ENCODE measurements at regions not wholly inside any gene's neighbourhood (a gene's known extent, or its start where the extent isn't known, plus 50 kb on each side); places are given as distances from the start of the nearest gene placed in this dataset.
"Not testable (repeated sequence)": the region's sequence is repeated elsewhere in the genome, so short reads cannot be mapped to it uniquely, and the experiment has no call there.

DNA sequence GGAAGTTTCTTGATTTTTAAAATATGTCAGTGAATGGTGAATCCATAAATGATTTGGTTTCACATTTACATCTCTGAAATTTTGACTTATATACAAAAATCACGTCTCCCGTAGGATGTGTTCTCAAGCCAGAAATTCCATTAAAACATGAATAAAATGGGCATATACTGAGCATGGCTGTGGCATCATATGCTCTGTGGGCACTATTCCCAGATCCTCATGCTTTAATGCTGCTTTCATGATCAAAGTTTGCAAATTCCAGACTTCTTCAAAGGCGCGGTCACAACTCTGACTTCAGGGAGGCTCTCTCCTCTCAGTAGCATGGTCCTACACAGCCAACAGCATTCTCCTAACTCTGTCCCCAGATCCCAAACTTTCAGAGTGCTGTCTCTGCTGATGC is 723.2 kb downstream of the TAF11L14 start:
- no peak for DNase-seq (ENCODE audit: low spot score)

DNA sequence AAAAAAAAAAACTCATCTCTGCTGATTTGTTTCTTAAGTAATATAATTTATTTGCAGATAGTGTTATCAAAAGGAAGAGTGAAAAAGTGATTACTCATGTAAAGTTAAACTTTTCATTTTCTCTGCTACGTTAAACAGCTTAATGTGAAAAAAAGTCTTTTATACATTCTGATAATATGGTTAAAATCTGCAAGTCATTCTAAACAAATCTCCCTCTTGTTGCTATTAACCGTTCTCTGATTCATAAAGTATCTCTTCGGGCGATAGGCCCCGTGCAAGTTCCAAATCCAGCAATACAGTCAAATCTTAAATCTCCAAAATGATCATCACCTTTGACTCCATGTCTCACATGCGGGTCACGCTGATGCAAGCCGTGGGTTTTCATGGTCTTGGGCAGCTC is 732.0 kb downstream of the TAF11L14 start:
- DNase-seq (ENCODE audit: low spot score), result no peak

DNA sequence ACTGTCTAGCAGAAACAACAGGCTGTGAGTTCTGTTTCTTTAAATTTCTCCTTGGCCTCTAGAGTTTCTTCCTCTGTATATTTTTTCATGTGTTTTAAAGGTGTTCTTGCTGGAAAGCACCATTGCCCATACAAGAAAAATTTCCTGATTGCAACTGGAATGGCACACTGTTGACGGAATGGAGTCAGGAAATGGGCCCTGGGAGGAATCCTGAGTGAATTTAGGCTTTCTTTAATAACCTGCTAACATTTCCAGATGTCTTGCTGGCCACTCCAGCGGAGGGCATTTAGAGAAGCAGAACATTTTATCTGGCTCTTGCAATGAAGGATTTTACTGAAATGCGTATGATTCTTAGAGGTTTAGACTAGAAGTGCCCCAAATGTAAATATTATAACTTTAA is 736.3 kb downstream of the TAF11L14 start:
- no peak for DNase-seq (ENCODE audit: low spot score)

DNA sequence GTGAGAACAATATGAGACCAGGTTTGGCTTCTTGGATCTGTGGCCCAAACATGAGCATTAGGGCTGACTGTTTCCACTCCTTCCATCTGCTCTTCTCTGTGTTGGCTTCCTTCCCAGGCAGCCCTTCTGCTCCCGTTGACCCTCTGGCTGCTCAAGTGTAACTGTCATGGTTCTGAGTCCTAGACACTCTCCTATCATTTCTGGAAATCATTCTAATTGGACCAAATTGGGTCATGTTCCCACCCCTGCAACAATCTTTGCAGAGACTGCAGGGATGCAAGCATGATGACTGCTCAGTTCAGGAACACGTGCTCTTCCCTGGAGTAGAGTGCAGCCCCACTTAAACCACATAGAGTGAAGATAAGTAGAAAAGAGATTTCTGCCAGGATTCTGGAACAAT is 741.4 kb downstream of the TAF11L14 start:
- no peak for DNase-seq (ENCODE audit: low spot score)

DNA sequence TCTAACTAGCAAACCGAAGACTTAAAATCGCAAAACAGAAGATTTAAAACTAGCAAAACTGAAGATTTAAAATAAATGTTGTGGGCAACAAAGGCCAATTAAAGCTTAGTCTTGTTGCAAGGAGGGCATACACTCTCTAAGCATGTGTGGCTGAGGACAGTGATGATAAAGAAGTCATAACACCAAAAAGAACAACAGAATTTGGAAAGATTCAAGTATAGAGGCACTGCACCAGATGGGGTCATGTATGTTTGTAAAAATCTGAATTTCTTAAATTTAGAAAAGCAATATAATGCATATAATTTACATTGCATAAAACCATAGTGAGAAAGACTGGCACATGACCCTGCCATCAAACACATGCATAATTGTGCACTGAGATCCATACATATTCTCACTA is 743.8 kb downstream of the TAF11L14 start:
- DNase-seq (ENCODE audit: low spot score), result no peak

DNA sequence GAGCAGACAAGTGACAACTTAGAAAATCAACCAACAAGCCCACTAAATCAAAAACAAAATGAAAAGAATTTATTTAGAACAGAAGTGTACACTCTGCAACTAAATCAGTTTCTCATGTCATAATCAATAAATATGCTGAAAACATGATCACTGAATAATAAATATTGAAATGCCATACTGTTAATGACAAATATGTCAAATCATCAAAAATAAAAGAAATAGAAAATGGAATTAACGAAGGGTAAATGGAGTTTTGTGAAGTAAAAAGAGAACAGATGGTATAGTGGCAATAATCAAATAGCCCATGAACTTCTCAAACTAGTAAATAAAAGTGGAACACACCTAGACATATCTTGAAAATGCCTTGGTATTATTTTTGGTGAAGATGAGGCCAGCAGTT is 744.9 kb downstream of the TAF11L14 start:
- DNase-seq (ENCODE audit: low spot score), result no peak

DNA sequence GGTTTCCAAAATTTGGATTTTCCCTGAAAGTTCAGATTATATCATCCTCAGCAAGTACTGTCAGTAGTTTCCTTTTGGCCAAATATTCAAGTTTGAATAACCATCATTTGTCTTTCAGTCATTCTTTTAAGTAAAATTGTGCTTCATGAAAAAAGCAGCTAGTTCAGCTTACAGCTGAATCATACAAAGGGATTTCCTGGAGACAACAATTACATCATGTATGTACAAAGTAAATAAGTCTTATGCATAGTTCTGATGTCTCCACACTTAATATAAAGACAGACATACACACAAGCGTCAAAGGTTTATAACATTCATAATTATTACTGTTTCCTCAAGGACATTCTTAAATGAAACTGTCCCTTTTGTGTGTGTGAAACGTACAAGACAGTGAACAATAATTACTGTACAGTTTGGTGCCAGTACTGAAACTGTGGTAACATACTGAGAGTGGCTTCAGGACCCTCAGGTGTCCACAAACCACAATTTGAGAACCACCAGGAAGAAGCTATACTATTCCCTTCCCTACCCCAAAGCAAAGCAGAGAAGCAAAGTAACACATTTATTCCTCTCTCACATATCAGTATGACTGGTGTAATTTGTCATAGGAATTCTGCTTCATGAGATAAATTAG is 746.6 kb downstream of the TAF11L14 start:
- no peak for DNase-seq (ENCODE audit: low spot score)

DNA sequence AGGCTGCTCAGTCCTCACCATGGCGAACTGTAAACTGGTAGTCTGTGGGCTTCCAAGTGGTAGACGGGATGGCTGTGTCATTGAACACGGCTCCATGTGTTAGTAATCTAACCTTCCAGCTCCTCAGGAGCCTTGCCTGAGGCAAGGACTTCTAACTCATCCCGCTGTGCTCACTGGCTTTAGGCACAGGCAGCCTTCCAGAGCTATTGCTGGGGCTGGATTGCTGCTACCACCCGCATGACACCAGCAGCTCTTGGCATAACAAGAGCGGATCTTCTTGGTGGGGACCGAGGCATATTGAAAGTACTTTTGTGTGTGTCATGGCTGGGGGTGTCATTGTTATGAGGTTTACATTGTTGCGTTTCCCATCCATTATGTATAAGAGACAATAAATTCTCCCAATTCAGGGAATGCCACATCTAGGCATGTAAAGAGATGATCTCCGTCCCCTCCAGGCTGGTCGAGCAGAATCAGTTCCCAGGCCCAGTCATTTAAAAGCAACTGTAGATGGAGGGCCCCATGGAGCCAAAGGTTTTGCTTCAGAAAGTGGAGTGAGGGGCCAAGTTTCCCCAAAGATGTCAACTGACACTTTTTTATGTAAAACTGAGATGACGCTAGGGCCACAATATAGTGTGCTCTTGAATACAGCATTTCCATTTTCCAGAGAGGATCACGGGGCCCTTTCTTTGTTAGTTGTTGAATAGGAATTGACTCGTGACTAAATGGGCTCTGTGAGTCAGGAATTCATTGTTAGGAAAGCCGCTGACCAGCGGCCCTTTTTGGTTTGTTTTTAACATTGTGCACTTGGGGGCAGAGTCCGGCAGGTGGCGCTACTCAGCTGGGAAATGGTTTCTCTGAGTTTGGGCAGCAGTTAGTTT is 759.5 kb downstream of the TAF11L14 start:
- no peak for DNase-seq (ENCODE audit: low spot score)

DNA sequence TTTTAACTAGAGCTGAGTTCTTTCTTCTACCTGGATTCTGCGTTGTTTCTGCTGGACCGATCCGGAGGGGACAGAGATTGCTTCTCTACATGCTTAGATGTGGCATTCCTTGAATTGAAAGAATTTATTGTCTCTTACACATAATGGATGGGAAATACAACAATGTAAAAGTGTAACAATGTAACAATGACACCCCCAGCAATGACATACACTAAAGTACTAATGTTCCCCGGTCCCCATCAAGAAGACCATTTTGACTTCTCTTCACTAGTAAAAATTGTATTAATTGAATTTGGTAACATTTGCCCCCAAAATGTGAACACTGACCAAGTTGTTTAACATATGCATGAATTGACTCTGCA is 760.2 kb downstream of the TAF11L14 start:
- no peak for DNase-seq (ENCODE audit: low spot score)

DNA sequence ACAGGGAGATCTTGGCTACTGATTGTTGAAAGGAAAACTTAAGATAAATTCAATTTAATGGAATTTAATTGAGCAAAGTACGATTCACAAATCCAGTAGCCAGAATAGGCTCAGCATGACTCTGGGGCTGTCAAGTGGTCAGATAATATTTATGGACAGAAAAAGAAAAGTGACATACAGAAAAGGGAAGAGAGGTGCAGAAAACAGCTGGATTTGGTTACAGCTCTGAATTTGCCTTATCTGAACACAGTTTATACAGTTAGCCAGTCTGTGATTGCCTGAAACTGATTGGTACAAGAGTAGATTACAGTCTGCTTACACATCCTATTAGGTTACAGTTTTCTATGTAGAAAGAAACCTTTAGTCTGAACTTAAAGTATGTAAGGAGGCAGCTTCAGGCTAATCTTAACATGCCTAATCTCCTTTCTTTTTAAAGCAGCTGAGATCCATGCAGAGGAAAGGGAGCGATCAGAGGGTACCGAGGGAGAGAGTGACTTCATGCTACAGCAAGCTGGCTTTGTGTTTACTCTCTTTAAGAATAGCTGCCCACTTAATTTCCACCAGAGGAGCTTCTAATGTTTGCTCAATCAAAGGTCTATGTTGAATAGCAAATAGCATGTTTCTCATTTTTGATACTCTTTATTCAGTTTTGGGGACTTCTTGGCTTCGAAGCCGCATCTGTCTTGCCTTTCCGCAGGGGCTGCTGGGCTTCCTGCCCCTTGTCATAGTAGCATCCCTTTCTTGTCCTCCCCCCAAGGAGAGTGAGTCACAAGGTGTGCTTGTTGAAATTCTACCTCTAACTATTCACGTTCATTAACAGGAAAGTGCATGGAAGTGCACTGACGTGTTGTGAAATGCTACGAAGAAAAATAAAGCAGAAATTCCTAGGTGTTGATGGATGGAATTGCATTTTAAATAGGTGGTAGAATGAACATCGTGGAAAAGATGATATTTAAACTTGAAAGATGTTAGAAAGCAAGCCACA is 761.2 kb downstream of the TAF11L14 start:
- no peak for DNase-seq (ENCODE audit: low spot score)

DNA sequence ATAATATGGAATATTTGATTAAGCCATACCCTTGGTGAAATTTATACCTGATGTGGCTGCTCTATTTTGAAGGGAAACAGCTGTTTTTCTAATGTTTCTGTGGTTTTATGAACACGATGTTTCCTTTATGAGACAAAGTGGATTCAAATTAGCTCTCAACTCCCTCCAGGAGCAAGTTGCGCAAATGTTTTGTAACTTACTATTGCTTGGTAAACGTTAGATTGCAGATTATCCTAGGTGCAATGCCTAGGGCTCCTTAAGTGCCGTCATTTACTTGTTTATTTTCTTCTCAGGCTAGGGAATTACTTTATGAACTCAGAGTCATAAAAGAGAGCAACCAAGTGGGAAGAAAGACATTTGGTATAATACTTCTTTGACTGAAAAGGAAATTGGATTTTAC is 763.1 kb downstream of the TAF11L14 start:
- DNase-seq (ENCODE audit: low spot score), result no peak

DNA sequence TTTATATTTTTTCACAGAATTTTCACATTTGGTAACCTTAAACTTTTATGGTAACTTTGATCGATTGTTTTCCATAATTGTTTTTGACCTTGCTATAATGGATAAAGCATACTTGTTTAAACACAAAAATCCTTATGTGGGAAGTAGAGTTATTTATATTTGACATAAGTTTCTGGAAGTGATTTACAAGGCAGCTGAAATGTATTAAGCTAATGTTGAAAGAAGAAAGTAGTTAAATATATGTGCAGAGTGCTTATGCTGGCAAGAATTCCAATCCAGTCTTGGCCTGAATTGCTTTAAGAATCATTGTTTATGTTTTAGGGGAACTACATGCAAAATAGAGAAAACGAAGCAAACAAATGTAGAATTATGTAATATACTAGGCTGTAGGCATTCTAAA is 763.6 kb downstream of the TAF11L14 start:
- no peak for DNase-seq (ENCODE audit: low spot score)

DNA sequence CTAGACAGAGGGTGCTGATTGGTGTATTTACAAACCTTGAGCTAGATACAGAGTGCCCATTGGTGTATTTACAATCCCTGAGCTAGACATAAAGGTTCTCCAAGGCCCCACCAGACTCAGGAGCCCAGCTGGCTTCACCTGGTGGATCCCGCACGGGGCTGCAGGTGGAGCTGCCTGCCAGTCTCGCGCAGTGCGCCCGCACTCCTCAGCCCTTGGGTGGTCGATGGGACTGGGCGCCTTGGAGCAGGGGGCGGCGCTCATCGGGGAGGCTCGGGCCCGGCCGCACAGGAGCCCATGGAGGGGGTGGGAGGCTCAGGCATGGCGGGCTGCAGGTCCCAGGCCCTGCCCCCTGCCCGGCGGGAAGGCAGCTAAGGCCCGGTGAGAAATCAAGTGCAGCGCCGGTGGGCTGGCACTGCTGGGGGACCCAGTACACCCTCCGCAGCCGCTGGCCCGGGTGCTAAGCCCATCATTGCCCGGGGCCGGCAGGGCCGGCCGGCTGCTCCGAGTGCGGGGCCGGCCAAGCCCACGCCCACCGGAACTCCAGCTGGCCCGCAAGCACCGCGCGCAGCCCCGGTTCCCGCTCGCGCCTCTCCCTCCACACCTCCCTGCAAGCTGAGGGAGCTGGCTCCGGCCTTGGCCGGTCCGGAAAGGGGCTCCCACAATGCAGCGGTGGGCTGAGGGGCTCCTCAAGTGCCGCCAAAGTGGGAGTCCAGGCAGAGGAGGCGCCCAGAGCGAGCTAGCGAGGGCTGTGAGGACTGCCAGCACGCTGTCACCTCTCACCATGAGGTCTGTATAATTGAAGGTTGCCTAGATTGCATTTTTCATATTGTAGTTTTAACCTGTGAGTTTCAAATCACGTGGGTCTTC is 765.4 kb downstream of the TAF11L14 start:
- DNase-seq (ENCODE audit: low spot score), result not testable (repeated sequence)

DNA sequence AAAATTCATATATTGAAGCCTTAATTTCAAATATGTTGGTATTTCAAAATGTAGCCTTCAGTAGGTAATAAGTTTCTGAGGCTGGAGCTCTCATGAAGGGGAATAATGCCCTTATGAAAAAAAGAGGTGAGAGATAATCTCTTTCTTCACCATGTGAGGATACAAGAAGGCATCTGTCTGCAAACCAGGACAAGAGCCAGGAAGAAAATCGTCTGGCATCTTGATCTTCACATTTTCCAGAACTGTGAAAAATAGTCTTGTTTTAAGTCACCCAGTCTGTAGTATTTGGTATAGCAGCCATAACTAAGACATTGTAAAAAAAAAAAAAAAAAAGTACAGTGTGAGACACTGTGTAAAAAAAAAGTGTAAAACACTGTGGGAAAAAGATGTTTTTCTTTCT is 768.9 kb downstream of the TAF11L14 start:
- DNase-seq (ENCODE audit: low spot score), result no peak

DNA sequence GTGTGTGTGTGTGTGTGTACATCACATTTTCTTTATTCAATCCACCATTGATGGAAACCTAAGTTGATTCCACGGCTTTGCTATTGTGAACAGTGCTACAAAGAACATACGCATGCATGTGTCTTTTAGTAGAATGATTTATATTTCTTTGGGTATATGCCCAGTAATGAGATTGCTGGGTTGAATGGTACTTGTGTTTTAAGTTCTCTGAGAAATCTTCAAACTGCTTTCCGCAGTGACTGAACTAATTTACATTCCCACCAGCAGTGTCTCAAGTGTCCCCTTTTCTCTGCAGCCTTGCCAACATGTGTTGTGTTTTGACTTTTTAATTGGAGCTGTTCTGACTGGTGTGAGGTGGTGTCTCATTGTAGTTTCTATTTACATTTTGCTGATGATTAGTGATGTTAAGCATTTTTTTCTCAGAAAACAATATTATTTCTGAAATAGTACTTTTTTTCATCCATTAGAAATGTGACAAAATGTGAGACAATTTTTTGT is 769.7 kb downstream of the TAF11L14 start:
- no peak for DNase-seq (ENCODE audit: low spot score)

DNA sequence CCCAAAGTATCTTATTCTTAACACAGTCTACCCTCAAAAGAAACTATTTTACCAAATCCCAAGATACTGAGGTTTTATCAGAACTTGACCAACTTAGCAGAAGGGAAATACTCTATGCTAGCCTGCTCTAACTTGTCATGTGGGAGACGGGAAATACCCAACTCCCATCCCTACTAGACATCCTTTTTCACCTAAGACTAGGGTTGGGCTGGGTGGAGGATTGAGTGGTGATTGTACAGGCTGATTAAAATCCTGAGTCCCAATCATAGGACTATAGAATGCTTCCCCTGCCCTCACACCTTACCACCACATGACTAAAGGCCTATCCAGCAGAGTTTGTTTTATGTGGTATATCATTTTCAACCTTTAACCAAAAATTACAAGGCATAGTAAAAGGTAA is 786.5 kb downstream of the TAF11L14 start:
- DNase-seq (ENCODE audit: low spot score), result no peak

DNA sequence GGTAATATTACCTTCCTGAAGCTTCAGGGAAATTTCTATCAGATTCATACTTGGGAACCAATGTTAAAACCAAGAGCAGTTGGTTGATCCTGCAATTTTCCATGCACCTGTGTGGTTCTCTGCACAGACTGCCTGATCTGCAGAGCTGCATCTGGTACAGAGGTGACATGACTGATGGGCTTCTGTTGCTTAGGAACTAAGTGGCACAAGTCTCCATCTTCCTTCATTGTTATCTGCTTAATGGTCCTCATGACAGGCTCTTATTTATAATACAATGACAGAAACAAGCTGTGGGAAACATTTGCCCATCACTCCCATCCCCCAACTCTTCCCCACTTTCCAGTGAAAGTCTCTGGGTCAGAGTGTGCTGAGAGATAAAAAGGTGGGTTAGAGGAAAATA is 799.1 kb downstream of the TAF11L14 start:
- DNase-seq (ENCODE audit: low spot score), result no peak

DNA sequence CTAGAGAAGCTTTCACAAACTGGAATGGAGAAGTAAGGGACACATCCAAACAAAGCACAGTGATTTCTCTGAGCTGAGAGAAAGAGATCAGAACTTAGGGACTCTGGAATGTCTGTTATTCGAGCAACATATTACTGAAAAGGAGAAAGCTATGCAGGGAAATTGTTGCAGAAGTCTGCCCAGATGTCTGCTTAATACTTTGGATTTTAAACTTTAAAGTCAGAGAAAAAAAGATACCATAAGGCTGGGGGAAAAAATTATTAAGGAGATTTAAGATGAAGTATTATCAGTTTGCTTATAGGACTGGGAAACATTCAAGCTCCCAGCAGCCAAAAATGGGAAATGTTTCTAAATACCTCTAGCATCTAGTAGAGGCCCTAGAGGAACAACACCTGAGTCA is 803.9 kb downstream of the TAF11L14 start:
- no peak for DNase-seq (ENCODE audit: low spot score)

DNA sequence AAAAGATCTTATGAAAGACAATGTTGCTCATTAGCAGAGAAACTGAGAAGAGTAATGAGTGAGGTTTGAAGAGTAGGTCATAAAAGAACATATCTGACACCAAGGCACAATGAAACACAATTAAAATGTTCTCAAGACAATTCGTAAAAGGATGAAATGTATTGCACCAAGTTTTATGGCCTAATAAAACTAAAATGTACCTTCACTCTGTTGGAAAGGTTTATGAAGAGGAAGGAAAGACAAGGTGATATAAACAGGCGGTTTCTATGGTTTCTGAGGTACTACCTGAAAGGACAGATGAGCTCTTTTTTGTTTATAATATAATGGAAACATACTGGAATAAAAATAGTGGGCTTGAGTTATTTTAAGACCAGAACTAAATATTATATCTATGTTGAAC is 821.3 kb downstream of the TAF11L14 start:
- no peak for DNase-seq (ENCODE audit: low spot score)

DNA sequence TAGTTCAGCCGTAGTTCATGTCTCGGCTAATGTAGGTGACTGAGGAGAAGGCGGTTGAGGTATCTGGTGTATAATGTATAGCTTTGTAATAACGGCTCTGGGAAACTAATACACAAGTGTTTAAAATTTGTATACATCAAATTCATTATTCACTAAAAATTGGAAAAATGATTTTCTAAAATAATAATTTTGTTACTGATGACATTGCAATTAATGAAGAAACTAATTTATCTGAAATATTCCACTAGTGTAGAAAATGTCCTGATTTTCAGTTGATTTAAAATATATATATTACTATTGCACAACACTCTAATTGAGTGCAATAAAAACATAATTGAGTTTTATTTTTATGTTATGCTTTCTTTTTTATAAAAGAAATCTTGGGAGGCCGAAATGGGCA is 823.0 kb downstream of the TAF11L14 start:
- no peak for DNase-seq (ENCODE audit: low spot score)

DNA sequence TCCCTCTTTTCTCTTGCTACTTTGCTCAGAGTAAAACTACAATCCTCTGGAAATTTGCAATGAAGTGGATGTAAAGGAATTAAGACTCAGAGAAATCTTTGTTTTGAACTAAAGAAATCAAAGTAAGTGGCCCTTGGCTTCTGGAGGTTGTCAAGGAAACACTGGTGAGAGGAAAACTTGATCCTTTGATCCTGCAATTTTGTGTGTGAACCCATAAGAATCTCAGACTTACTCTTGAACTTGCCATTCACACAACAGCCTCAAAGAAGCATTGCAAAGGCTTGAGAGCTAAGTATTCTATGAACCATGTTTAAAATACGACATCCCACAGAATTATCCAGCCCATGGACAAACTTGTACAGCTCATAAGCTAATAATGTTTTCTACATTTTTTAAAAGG is 827.5 kb downstream of the TAF11L14 start:
- DNase-seq (ENCODE audit: low spot score), result no peak

Measured in CD4-positive, alpha-beta T cell treated with Interleukin-6 at 100 ng/mL for 8 hours (primary cell).